EH (cell line): ENCODE measurements at regions not wholly inside any gene's neighbourhood (a gene's known extent, or its start where the extent isn't known, plus 50 kb on each side); places are given as distances from the start of the nearest gene placed in this dataset.
A peak's percentile ranks its signal among the peaks of the same experiment; 100 is the strongest.

Experiments used
- DNase-seq: peaks from one replicate; pipeline ENCODE4 v3.0.0-alpha.2; 2015; ENCODE audit warnings: low read depth

DNA sequence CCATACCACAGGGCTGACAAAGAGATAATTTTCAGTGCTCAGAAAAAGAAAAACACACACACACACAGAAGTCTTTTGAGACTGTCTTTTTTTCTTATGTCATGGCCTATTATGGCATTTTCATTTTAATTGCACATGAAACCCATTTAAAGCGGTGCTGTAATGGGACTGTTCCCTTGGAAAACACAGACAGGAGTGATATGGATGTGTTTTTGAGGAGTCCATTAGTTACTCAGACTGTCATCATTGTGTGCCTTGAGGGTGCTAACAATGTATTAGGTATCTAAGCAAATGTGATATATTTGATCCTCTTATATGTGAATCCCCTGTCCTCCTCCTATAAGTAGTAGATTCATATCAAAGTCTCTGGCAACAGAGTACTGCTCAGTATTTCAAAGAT lies 642.0 kb upstream of the WWC1 start:
- DNase-seq = no peak

DNA sequence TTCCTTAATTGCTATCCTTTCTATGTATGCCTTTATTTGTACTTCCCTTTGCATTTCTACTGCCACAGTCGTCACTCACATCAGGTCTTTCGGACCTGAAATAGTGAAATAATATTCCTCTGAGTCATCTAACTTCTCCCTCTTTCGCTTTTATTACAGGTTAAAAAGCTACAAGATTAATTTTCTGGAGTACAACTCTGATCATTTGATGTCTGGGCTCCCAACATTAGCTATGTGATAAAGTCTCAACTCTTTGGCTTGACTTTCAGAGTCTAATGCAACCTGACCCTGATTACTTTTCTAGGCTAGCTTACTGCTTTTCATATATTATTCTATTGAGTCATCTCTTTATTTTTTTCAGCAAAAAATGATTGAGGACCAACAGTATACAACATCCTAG lies 638.8 kb upstream of the WWC1 start:
- DNase-seq = peak; percentile 21

DNA sequence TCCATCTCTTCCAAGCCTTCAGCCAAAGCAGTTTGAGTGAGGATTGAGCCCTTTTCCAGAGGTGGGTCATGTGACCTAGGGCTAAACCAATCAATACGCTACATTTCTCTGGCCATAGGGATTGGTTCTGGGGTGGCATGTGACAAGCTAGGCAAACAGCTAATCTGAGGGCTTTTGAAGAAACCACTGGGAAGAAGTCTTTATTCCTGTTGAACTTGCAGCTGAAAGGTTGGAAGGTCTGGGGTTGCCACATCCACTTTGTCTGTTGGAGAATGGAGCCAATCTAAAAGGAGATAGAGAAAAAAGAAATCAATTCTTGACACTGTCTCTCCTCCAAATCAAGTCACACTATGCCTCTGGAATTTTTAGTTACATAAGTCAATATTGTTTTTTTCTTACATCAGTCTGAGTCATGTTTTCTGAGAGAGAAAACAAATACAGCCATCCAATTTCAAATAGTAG lies 637.8 kb upstream of the WWC1 start:
- peak; percentile 56 for DNase-seq

DNA sequence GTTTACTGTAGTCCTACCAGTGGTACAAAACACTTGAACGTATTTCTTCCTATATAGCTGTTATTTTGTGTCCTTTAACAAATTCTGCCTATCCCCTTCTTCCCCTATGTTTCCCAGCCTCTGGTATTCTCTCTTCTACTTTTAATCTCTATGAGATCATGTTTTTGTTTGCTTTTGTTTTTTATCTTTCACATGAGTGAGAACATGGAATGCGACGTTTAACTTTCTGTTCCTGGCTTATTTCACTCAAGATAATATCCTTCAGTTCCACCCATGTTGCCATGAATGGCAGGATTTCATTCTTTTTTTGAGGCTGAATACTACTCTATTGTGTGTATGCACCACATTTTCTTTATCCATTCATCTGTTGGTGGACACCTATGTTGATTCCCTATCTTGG lies 634.4 kb upstream of the WWC1 start:
- no peak for DNase-seq

DNA sequence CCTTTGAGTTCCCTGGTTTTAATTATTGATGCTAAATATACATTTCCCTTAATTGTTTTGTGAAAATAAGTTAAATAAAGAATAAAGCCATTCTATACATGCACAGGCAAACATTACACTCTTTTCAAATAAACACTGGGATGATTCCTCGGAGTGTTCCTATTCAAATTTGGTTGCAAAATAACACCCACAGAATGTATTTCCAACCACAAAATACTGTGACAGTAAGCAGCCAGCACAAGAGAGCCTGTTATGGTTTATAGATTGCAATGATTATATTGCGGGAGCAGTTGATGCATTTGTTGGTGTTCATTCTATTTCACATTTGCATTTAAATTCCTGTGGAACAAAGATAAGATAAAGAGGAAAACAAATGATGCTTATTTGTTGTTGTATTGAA lies 632.6 kb upstream of the WWC1 start:
- no peak for DNase-seq

DNA sequence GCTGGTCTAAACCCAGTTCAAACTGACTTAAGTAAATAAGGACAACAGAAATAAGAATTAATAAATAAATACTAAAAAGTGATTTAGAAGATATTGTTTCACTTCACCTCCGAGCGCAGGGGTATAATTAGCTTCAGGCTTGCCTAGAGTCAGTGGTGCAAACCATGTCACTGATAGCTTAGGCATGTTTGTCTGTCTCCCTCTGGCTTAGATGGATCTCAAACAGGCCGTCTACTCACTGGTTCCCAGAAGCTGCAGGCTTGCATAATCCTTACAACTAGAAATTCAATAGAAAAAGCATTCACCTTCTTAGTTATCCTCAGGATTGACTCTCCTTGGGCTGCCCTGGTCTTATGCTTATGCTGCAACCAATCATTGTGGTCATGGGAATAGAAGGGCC lies 629.8 kb upstream of the WWC1 start:
- DNase-seq = no peak

DNA sequence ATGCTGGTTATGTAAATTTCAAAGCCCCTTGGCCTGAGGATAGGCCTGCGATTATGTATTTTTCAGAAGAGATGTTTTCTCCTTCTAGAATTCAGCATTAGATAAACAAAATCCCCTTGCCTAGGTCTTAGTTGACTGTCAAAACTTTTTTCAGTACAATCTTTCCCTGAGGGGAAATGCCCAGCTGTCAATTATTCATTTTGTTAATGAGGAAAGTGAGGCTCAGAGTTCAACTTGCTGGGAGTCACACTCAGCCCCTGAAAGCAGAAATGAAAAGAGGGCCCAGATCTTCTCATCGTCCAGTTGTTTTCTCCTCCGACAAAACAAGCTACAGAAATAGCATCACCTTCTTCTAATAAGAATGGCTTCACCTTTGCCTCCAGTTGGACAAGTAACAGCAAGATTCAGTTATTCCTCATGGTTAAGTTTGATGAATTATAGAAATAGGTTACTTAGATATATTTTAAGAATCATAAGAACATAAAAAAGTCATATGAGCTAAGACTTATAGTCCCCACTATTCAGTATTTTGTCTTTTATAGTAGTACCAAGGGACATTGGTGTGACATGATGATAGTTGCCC lies 627.1 kb upstream of the WWC1 start:
- DNase-seq = no peak

DNA sequence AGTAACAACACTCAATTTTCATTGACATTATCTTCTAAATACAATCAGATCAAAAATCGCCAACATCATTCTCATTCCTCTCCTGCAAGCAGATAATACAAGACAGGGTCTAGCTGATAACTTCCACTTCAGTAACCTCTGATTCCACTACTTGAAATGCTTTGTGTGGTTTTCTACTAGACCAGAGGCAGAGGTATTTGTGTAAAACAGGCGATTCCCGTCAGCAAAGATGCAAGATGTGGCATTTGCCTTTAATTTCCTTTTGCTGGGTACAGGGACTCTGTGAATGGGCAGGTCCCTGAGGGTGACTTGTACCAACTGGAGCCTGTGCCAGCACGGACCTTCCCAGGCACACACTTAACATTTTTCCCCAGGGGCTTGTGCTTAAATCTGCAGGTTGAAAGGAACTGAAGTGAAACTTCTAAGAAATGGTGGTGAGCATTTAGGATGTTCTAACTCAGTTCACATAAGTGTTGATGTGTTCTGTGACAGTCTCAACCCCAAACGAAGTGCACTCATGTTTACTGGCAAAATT lies 625.5 kb upstream of the WWC1 start:
- no peak for DNase-seq

DNA sequence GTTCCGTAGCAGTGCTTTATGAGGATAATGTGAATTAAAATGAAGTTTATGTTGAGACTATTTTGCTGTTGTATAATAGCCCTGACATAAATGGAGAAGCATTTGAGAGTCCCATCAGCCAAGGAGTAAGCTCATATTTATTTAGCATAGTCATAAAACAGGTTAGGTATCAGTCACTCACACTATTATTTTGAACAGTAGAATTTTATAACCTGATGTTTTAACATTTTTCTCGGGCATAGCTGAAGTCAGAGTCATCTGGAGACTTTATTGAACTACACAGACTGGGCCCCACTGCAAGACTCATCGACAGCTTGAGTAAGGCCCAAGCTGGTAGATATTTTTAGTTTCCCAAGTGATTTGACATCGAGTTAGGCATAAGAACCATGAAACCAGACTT lies 620.3 kb upstream of the WWC1 start:
- peak; percentile 76 for DNase-seq

DNA sequence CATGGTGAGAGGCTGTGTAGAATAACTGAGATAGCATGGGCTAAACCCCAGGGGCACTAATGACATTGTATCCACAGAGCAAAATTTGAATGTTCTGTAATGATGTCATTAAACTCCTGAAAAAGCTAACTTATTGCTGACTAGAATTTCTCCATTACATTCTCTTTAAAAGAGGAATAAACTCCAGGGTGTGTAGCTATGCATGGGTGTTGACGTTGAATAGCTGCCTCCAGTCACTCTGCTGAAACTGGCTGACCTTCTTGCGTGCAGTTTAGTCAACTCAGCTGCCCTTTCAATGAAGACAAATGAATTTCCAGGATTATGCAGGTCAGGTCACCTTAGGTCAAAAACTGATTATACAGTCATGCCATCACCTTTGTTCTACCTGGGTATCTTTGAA lies 617.5 kb upstream of the WWC1 start:
- DNase-seq = no peak

DNA sequence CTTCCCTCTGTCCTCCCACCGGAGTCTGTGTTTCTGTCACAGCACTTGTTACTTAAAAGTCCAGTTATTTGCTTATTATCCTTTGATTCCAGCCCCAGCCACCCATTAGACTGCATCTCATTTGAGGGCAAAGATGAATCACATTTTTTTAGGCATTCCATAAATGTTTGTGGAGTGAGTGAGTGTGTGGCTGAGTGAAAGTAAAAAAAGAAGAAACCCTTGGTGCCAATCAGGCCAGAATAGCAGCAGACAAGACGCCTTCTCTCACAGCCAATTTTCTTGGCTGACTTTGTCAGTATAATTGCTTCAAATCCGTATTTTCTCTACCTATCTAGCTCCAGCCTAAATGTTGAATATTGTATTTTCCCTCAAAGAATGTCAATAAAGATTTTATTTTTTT lies 613.0 kb upstream of the WWC1 start:
- peak; percentile 52 for DNase-seq

DNA sequence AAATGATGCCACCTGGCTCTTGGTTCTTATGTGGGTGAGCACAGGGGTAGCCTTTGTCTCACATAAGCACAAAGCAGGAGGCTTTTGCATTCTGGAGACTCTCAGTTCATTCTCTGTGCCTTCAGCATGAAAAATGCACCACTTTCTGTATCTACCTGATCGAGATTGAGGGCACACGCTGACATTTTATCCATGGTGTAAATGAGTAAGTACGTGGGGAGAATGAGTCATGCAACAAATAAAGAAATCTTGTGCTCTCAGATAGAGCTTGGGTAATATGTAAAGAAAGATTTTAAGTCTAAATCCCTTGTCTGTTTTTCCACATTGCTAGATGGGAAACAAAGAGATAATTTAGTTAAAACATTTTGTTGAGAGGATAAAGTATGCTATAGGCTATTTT lies 607.2 kb upstream of the WWC1 start:
- DNase-seq = no peak

DNA sequence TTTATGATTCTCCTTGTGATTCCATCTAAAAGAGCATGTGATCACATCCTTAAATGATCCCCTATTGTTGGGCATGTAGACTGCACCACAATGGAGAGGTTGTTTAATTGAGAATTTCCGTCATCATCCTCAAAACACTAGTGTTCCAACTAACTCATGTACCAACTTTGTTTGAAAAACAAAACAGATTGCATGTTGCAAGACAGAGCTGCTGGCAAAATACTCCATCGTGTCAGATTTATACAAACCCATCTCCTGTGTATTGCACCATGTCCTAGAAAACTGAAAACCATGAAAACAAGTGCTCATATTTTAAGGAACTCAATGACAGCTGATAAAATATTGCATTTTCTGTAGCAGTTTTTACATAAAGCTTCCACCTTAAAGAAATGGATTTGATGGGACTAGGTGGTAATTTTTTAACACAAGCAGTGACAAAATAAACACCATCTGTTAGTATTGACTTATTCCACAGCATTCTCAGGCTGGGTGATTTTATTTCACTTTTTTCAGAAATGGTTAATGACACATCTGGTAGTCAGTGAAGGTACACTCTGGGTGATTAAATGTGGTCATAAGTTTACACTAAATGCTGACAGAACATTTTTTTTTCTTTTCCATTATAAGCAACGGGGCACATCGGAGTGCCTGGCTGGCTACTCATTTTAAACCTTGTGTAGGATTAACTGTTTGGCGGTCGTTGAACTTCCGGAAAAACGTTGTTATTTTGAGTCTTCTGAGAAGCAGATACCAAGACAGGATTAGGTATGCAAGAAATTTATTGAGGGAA lies 602.9 kb upstream of the WWC1 start:
- DNase-seq = no peak

DNA sequence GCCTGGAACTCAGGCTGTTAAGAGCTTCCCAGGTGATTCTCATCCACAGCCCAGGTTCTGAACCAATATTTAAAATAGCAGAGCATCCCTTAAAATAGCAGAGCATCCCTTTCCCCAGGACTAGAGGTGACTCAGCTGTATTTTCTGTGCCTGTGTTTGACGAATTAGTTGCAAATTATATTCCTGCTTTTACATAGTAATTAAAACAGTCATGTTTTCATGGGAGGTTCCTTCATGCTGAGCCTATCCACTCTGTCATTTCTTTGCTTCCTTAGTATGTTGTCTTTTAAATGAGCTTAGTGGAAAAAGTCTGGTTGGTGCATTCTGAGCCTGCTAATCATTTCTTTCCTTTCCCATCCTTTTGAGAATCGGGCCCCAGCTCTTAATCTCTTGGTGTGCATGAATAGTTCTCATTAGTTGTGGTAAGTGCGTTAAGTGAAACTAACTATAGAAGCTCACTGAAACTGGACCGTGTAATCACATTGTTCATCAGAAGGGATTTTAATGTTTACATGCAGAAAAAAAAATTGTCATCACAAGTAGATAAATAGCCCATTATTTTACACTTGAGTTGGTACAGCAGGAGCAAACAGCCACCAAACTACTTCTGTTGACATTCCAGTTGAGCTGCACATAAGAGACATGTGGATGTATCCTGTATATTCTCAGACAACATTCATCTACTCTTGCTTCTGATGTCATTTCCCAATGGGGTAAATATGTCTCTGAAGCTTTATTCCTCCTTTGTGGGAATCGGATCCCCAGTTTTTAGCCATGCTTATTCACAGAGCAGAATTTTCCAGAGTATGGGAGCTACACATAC lies 596.9 kb upstream of the WWC1 start:
- DNase-seq = no peak

DNA sequence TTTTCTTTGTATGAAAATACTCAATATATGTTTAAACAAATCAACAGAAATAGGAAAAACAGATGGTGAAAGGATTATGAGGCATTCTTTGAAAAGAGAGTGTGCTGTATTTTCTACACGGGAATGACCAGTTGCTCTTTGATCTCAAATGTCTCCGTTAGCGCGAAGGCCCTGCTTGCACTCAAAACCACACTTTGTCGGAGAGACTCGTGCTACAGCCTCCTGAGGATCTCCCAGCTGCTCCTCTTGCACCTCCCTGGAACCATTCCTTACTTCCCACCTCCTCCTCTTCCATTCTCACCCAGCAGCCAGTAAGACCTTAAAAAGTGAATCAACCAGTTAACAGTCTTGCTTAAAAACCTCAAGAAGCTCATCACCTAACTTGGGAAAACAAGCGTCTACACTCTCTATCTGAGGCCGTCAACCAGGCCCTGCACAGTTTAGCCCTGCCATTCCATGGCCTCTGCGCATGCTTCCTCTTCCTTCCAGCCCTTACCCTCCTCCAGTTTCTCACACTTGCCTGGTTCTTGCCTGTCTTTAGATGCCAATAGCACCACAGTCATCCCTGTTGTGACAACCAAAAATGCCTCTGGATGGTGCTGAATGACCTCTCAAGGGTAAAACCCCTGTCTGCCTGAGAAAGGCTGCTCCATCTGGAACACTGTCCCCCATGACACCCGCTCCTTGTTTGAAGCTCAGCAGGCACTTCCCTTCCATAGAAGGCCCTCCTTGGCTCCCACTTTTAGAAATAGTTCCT lies 594.7 kb upstream of the WWC1 start:
- DNase-seq = peak; percentile 31

DNA sequence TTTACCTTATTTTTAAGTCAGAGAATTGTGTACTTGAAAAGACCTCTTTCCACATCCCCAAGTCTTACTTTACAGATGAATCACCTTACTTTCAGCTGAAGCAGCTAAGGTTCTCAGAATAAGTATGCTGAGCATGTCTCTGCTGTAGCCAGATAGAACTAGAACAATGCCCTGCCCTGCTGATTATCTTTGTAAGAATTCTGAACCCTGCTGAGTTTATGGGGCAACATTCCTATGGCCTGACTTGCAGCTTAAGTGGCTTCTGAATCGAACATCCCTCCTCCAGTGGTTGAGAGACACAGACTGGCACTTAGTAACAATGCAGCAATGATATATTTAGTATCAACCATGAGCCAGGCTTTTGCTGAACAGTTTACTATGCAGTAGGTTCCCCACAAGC lies 592.0 kb upstream of the WWC1 start:
- DNase-seq = peak; percentile 100

DNA sequence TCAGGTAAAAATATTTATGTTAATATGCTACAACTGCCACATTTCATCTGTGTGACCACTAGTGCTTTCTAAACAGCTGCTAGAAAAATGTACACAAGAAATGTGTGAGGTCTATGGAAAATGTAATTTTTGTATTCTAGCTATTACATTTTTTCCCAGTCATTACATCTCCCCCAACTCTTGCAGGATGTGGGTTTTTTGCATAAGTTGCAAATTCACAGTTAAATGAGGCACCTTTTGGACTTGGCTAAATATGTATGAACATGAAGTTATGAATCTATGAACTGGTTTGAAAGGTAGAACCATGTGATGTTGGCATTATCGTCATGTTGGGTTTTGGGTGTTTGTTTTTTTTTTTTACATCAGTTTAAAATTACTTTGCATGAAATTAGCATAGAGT lies 590.4 kb upstream of the WWC1 start:
- no peak for DNase-seq

DNA sequence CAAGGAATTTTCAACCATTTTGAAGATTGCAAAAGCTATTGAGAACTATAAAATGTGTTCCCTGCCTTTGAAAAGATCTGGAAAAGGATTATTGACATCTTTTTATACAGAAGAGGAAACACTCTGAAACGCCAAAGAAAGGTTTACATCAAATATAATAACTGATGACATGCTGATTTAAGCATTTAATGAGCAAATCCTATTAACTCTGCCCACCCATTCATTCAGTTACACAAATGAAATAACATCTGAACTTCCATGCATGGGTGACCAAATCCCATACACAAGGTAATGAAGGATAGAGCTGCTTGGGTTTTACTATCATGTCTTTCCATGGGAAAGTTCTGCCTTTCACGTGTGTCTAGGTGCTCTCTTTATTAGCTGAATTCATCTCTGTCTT lies 589.4 kb upstream of the WWC1 start:
- DNase-seq = no peak

DNA sequence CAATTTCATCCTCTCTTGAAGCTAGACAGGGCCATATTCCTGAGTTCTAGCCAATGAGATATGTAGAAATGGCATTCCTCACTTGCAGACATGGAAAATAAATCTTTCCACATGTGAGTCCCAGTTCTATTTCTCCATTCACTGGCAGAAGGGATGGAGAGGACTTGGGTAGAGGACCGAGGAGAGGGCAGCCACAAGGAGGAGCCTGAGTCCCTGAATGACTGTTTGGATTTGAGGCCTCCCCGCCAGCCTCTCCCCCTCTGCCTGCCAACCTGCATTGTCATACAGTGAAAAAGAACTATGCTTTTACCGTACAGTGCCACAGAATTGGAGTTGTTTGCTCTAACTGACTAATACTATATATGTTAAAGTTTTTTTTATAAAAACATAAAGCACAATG lies 583.0 kb upstream of the WWC1 start:
- DNase-seq = no peak

DNA sequence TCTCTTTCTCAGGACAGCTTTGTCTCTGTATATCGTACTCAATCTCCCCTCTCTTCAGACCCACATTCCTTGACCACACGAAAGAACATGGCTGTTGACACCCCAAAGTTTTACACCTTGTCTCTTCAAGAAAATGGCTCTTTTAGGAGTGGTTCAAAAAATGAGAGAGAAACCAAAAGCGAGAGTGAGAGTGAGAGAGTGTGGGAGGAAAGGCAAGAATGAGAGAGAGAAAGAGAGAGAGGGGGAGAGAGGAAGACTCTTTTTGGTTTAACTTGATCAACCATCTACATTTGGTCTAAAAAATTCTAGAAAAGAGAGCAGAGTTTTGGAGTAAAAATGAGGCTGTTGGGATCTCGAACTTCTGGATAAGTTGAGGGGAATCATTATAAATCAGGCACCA lies 581.8 kb upstream of the WWC1 start:
- no peak for DNase-seq

DNA sequence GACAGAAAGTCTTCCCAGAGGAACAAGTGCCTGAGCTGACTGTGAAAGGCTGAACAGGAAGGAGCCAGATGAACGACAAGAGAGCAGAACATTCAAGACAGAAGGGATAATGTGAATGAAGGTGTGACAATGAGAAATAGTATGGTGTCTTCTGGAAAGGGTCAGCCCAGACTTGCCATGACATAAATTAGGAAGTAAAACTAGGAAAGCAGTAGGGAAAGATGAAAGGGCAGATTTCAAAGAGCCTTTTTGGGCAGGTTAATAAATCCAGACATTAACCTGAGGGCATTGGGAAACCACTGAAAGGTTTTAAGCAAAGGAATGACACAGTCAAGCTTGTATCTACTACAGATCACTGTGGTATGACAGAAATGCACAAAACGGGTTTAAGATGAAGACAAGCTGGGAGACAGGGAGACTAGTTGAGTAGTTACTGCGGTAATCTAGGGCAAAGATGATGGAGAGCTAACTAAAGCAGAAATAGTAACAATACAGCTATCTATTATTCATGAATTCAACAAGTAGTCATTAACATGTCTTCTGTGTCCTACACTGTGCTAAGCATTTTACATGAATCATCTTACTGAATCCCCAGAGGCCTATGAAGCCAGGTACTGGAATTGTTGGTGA lies 580.9 kb upstream of the WWC1 start:
- peak; percentile 68 for DNase-seq
